SK-N-SH (cell line): ENCODE measurements at regions not wholly inside any gene's neighbourhood (a gene's known extent, or its start where the extent isn't known, plus 50 kb on each side); places are given as distances from the start of the nearest gene placed in this dataset.

Source experiments
- CTCF ChIA-PET: fragments of 300-600, 350-600 bp; formaldehyde crosslinking; extraction: SDS; loops from one replicate; lab custom pipeline; 2021; lab: Yijun Ruan, JAX
- POLR2A ChIA-PET: fragments of 350-600 bp; sonication (Branson Sonifier 250); formaldehyde crosslinking; extraction: SDS; loops from one replicate; lab custom pipeline; 2020; ENCODE audit warnings: antibody characterized with exemption, inconsistent platforms; lab: Yijun Ruan, JAX
- DNase-seq: peaks from one replicate; pipeline ENCODE4 v3.0.0; 2012
- H2AFZ ChIP-seq: fragments of 200-600 bp; sonication (generic); 2 replicates; pipeline ENCODE4 v1.8.1; 2016; ENCODE audit warnings: antibody characterized with exemption, mild to moderate bottlenecking, low read depth
- H3F3A ChIP-seq: fragments of 200-600 bp; sonication (generic); replicated peaks from 2 replicates; pipeline ENCODE3; 2016; ENCODE audit warnings: antibody characterized with exemption, mild to moderate bottlenecking; ENCODE audit not compliant: insufficient read depth
- H3K27ac ChIP-seq, 2 experiments: fragments of 200-500 bp in 1 of 2; fragments of 200-600 bp in 1 of 2; sonication (Bioruptor generic) in 1 of 2; sonication (generic), shearing (Covaris generic) in 1 of 2; 2 replicates each; pipeline versions ENCODE4 v1.5.1 to v1.6.1; 2014 to 2016; ENCODE audit warnings: low read depth in 2 of 2, inconsistent platforms in 1 of 2, low read length in 1 of 2, mild to moderate bottlenecking in 1 of 2, mixed read lengths in 1 of 2
- H3K27me3 ChIP-seq: fragments of 200-600 bp; sonication (generic), shearing (Covaris generic); 2 replicates; pipeline ENCODE4 v1.6.1; 2016; ENCODE audit warnings: mixed run types; ENCODE audit not compliant: insufficient read depth
- H3K36me3 ChIP-seq, 2 experiments: fragments of 200-500 bp in 1 of 2; fragments of 200-600 bp in 1 of 2; sonication (Bioruptor generic) in 1 of 2; sonication (generic) in 1 of 2; replicated peaks in 1 of 2; 2 replicates each; pipeline versions ENCODE3 to v1.5.1; 2014 to 2016; ENCODE audit warnings: low read length in 1 of 2, mild to moderate bottlenecking in 1 of 2; ENCODE audit not compliant: insufficient read depth in 2 of 2, control insufficient read depth in 1 of 2
- H3K4me1 ChIP-seq, 2 experiments: fragments of 200-500 bp in 1 of 2; fragments of 200-600 bp in 1 of 2; sonication (Bioruptor generic) in 1 of 2; sonication (generic), shearing (Covaris generic) in 1 of 2; 2 replicates each; pipeline versions ENCODE4 v1.5.1 to v1.6.1; 2014 to 2016; ENCODE audit warnings: low read depth in 1 of 2, low read length in 1 of 2, mixed run types in 1 of 2; ENCODE audit not compliant: insufficient read depth in 2 of 2, control insufficient read depth in 1 of 2
- H3K4me2 ChIP-seq: fragments of 200-600 bp; sonication (generic), shearing (Covaris generic); 2 replicates; pipeline ENCODE4 v1.6.1; 2017; ENCODE audit warnings: mixed run types
- H3K4me3 ChIP-seq, 2 experiments: fragments of 200-500 bp in 1 of 2; fragments of 200-600 bp in 1 of 2; sonication (Bioruptor generic) in 1 of 2; sonication (generic), shearing (Covaris generic) in 1 of 2; 2 replicates each; pipeline versions ENCODE4 v1.5.1 to v1.8.1; 2014 to 2016; ENCODE audit warnings: low read depth in 2 of 2, inconsistent platforms in 1 of 2, low read length in 1 of 2, mild to moderate bottlenecking in 1 of 2, mixed read lengths in 1 of 2, moderate library complexity in 1 of 2
- H3K79me2 ChIP-seq: fragments of 200-600 bp; sonication (generic); 2 replicates; pipeline ENCODE4 v1.8.1; 2017; ENCODE audit warnings: mild to moderate bottlenecking; ENCODE audit not compliant: insufficient read depth
- H3K9ac ChIP-seq: fragments of 200-600 bp; sonication (generic); 2 replicates; pipeline ENCODE4 v1.6.1; 2017; ENCODE audit warnings: mixed run types
- H3K9me2 ChIP-seq: fragments of 200-600 bp; sonication (generic); 2 replicates; pipeline ENCODE4 v1.6.1; 2017; ENCODE audit warnings: mixed run types
- H3K9me3 ChIP-seq: fragments of 200-600 bp; sonication (generic); 2 replicates; pipeline ENCODE4 v1.6.1; 2017; ENCODE audit warnings: mixed run types, mild to moderate bottlenecking, moderate library complexity
- H4K20me1 ChIP-seq: fragments of 200-600 bp; sonication (generic); 2 replicates; pipeline ENCODE4 v1.6.1; 2017; ENCODE audit warnings: mild to moderate bottlenecking, mixed run types; ENCODE audit not compliant: insufficient read depth
- ELF1 ChIP-seq: IDR thresholded peaks from 2 replicates; pipeline ENCODE4 v1.4.0; 2012
- EP300 ChIP-seq, 2 experiments: IDR thresholded peaks; 2 replicates each; pipeline versions ENCODE4 v1.4.0 to v1.6.1; 2012; ENCODE audit warnings: borderline replicate concordance in 1 of 2, low read depth in 1 of 2, low read length in 1 of 2
- EZH2phosphoT487 ChIP-seq: fragments of 200-600 bp; sonication (generic); IDR thresholded peaks from 2 replicates; pipeline ENCODE4 v1.6.1; 2017; ENCODE audit warnings: low read depth, mixed run types, mild to moderate bottlenecking, antibody characterized with exemption, moderate library complexity, borderline replicate concordance
- FOXM1 ChIP-seq: IDR thresholded peaks from 2 replicates; pipeline ENCODE4 v1.4.0; 2012; ENCODE audit warnings: low read depth, mild to moderate bottlenecking
- MEF2A ChIP-seq: IDR thresholded peaks from 2 replicates; pipeline ENCODE4 v1.4.0; 2012; ENCODE audit warnings: low read depth, borderline replicate concordance
- RXRA ChIP-seq: IDR thresholded peaks from 2 replicates; pipeline ENCODE4 v1.4.0; 2012; ENCODE audit warnings: low read depth, mild to moderate bottlenecking, borderline replicate concordance
- SIN3A ChIP-seq: IDR thresholded peaks from 2 replicates; pipeline ENCODE4 v1.6.1; 2012; ENCODE audit warnings: low read depth, mild to moderate bottlenecking, low read length, moderate library complexity, borderline replicate concordance
- SMC3 ChIP-seq: IDR thresholded peaks from 2 replicates; pipeline ENCODE4 v1.6.1; 2012; ENCODE audit warnings: low read depth, low read length, improper control_type of control experiment
- TCF12 ChIP-seq: IDR thresholded peaks from 2 replicates; pipeline ENCODE4 v1.4.0; 2012
- YY1 ChIP-seq: IDR thresholded peaks from 2 replicates; pipeline ENCODE4 v1.4.0; 2012; ENCODE audit warnings: low read depth, mild to moderate bottlenecking
- WGBS: methylation state at CpG from one replicate; pipeline ENCODE4 v1.1.6; 2017; ENCODE audit warnings: low lambda C conversion rate; 5-methylcytosine and 5-hydroxymethylcytosine counted together
- TF ChIP-seq, protein P1 (sequence below): IDR thresholded peaks from 2 replicates; pipeline ENCODE4 v1.4.0; 2012; ENCODE audit warnings: low read depth, borderline replicate concordance
- TF ChIP-seq, protein P2 (sequence below): fragments of 150-350 bp; IDR thresholded peaks from 2 replicates; pipeline ENCODE4 v1.6.1; 2017; ENCODE audit warnings: antibody characterized with exemption, low read length, low read depth, borderline replicate concordance
- TF ChIP-seq, protein P3 (sequence below): IDR thresholded peaks from 2 replicates; pipeline ENCODE4 v1.4.0; 2012; ENCODE audit warnings: low read depth

DNA sequence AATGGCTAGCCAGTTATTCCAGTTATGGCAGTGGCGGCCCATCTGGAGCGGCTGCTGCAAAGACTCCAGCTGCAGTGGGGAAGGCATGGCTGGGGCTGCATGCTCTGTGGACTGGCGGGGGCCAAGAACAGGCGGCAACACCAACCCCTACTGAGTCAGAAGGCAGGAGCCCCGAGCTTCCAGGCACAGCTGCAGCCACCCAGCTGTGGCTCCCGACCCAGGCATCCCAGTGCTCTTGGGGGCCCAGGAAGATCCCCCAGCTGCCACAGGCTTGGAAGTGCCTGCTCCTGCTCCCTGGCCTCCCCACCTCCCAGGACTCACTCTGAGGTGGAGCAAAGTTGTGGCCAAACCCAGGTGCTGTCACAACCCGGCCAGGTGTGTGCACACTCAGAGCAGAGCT lies 317.0 kb upstream of the RRP15 start:
- no peak overlapping the region for H3K4me2 ChIP-seq
- no peak for DNase-seq
- no peaks in the 10 kb centered on the region for H3K79me2 ChIP-seq
- H3K27me3 ChIP-seq = no peaks in the 10 kb centered on the region
- 30% methylated on average over 7 of the region's 7 CpGs for WGBS
- H3K4me1 ChIP-seq = no peaks in the 10 kb centered on the region
- H3K27ac ChIP-seq = no peak overlapping the region
- no peak overlapping the region for H3K9ac ChIP-seq
- CTCF ChIA-PET = interaction anchor here (0.6 kb wide), 1 partner anchor 354 kb away, joined by 3 read pairs; no protein-coding TSS in a partner anchor
- H4K20me1 ChIP-seq = no peaks in the 10 kb centered on the region
- H3K9me3 ChIP-seq = no peaks in the 10 kb centered on the region
- TF ChIP-seq TCF12 (no peak), SIN3A (no peak), YY1 (no peak), RXRA (no peak)
- TF ChIP-seq, protein P1, sequence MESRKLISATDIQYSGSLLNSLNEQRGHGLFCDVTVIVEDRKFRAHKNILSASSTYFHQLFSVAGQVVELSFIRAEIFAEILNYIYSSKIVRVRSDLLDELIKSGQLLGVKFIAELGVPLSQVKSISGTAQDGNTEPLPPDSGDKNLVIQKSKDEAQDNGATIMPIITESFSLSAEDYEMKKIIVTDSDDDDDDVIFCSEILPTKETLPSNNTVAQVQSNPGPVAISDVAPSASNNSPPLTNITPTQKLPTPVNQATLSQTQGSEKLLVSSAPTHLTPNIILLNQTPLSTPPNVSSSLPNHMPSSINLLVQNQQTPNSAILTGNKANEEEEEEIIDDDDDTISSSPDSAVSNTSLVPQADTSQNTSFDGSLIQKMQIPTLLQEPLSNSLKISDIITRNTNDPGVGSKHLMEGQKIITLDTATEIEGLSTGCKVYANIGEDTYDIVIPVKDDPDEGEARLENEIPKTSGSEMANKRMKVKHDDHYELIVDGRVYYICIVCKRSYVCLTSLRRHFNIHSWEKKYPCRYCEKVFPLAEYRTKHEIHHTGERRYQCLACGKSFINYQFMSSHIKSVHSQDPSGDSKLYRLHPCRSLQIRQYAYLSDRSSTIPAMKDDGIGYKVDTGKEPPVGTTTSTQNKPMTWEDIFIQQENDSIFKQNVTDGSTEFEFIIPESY = no peak
- POLR2A ChIA-PET = no interaction called here
- no peak overlapping the region for H2AFZ ChIP-seq
- H3K9me2 ChIP-seq = no peaks in the 10 kb centered on the region
- H3F3A ChIP-seq = no peaks in the 10 kb centered on the region
- H3K4me3 ChIP-seq = no peak overlapping the region
- no peaks in the 10 kb centered on the region for H3K36me3 ChIP-seq

DNA sequence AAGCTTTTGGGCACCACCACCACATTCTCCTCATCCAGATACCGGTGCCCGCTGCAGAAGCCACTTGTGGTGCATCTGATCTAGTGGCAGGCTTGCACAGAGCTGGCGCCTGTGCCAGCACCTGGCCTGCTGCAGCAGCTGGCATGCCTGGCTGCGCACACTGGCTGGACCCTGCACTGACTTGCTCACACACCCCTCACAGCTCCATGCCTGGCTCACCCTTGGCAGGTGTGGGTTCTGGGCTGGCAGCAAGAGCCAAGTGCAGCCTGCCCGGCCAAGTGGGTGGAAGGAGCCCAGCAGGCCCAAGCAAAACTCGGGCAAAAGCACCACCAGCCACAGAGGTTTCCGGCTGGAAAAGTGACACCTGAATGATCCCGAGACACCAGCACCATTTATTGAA lies 315.7 kb upstream of the RRP15 start:
- Histone ChIP-seq H3K9me2 (no peaks in the 10 kb centered on the region), H3F3A (no peaks in the 10 kb centered on the region), H3K9me3 (no peaks in the 10 kb centered on the region), H4K20me1 (no peaks in the 10 kb centered on the region), H3K4me1 (no peaks in the 10 kb centered on the region), H2AFZ (no peak overlapping the region), H3K4me2 (no peak overlapping the region), H3K36me3 (no peaks in the 10 kb centered on the region), H3K4me3 (no peak overlapping the region), H3K27me3 (no peaks in the 10 kb centered on the region), H3K79me2 (no peaks in the 10 kb centered on the region), H3K9ac (no peak overlapping the region), H3K27ac (no peak overlapping the region)
- ChIA-PET POLR2A (no interaction called here), CTCF (no interaction called here)
- DNase-seq = no peak
- WGBS = 46% methylated on average over 5 of the region's 8 CpGs
- TF ChIP-seq EZH2phosphoT487 (no peak), SIN3A (no peak), FOXM1 (no peak), MEF2A (no peak), YY1 (no peak), SMC3 (no peak), ELF1 (no peak), EP300 (IDR thresholded peaks at IDR 0.05; ENCODE audit: borderline replicate concordance in 1 of 2, low read depth in 1 of 2, low read length in 1 of 2) (no peak)
- TF ChIP-seq, protein P2, sequence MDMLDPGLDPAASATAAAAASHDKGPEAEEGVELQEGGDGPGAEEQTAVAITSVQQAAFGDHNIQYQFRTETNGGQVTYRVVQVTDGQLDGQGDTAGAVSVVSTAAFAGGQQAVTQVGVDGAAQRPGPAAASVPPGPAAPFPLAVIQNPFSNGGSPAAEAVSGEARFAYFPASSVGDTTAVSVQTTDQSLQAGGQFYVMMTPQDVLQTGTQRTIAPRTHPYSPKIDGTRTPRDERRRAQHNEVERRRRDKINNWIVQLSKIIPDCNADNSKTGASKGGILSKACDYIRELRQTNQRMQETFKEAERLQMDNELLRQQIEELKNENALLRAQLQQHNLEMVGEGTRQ = no peak
- TF ChIP-seq, protein P3, sequence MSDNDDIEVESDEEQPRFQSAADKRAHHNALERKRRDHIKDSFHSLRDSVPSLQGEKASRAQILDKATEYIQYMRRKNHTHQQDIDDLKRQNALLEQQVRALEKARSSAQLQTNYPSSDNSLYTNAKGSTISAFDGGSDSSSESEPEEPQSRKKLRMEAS = no peak
